GM18951 (cell line): ENCODE measurements at regions not wholly inside any gene's neighbourhood (a gene's known extent, or its start where the extent isn't known, plus 50 kb on each side); places are given as distances from the start of the nearest gene placed in this dataset.

Source experiments
- POLR2A ChIP-seq: IDR thresholded peaks from 4 replicates; pipeline ENCODE4 v1.6.1; 2011; ENCODE audit warnings: mild to moderate bottlenecking; ENCODE audit not compliant: insufficient read length, insufficient read depth; ENCODE audit errors: extremely low read depth
- in situ Hi-C: fragments of 300-500 bp; cut with MboI; formaldehyde crosslinking; loops from one replicate; pipeline ENCODE4 v1.12.0; 2022; ENCODE audit warnings: low sequenced_read_pairs, mixed read lengths, inconsistent platforms; ENCODE audit not compliant: unreplicated experiment

- in situ Hi-C loops = no loop called here
- no peak for TF ChIP-seq POLR2A
Observed at GRCh38 chr5:118722122-118723020, 266.0 kb downstream of the DTWD2 start.

- in situ Hi-C loops = no loop called here
Observed at GRCh38 chr5:118711727-118712126, 276.6 kb downstream of the DTWD2 start.

GRCh38 chr5:118705959-118706667 lies 282.2 kb downstream of the DTWD2 start:
- in situ Hi-C loops = no loop called here
- TF ChIP-seq POLR2A = no peak

More at GRCh38 chr5:118711727-118712126, 276.6 kb downstream of the DTWD2 start:
- TF ChIP-seq POLR2A = no peak

GRCh38 chr5:118703241-118703640 lies 285.1 kb downstream of the DTWD2 start:
- no peak for TF ChIP-seq POLR2A
- in situ Hi-C loops = no loop called here

- in situ Hi-C loops = no loop called here
- no peak for TF ChIP-seq POLR2A
Observed at GRCh38 chr5:118701791-118702190, 286.6 kb downstream of the DTWD2 start.

GRCh38 chr5:118700510-118700909 lies 287.8 kb downstream of the DTWD2 start:
- in situ Hi-C loops = no loop called here
- no peak for TF ChIP-seq POLR2A

- no peak for TF ChIP-seq POLR2A
Observed at GRCh38 chr5:118698774-118699173, 289.6 kb downstream of the DTWD2 start.

GRCh38 chr5:118696076-118696475 lies 292.3 kb downstream of the DTWD2 start:
- no peak for TF ChIP-seq POLR2A
- in situ Hi-C loops = no loop called here

More at GRCh38 chr5:118698774-118699173, 289.6 kb downstream of the DTWD2 start:
- in situ Hi-C loops = no loop called here

GRCh38 chr5:118692811-118693342 lies 295.5 kb downstream of the DTWD2 start:
- in situ Hi-C loops = no loop called here
- no peak for TF ChIP-seq POLR2A

GRCh38 chr5:118687661-118688621 lies 300.4 kb downstream of the DTWD2 start:
- in situ Hi-C loops = no loop called here
- TF ChIP-seq POLR2A = no peak

- no peak for TF ChIP-seq POLR2A
- in situ Hi-C loops = no loop called here
Observed at GRCh38 chr5:118687100-118687499, 301.2 kb downstream of the DTWD2 start.

- TF ChIP-seq POLR2A = no peak
- in situ Hi-C loops = no loop called here
Observed at GRCh38 chr5:118681655-118682054, 306.7 kb downstream of the DTWD2 start.
